ENCODE measurements at regions not wholly inside any gene's neighbourhood (a gene's known extent, or its start where the extent isn't known, plus 50 kb on each side); places are given as distances from the start of the nearest gene placed in this dataset.

DNA sequence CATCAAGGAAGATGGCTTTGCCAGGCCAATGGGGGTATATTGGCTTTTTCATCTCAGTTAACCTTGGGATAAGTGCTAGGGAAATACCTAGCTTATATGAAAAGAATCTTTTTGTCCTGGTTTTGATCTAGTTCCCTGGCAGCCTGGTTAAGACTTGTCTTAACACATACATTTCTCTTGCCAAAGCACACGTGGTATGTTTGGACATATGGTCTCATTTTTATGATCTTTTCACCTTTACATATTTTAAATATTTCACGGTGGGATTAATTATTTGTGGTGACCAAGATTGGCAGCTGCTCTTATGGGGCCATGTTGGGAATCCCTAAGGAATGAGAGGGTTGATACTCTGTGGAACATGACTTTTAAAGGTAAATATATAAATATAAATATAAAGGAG lies 312.5 kb downstream of the NPR3 start:
- TF ChIP-seq POLR2A (IDR thresholded peaks at IDR 0.05; ENCODE audit: low read depth, low read length) (no peak), POLR2AphosphoS5 (IDR thresholded peaks at IDR 0.05; ENCODE audit: low read depth, low read length) (no peak), TAF1 (IDR thresholded peaks at IDR 0.05; ENCODE audit: borderline replicate concordance, low read depth, low read length) (no peak)
